ENCODE measurements at regions not wholly inside any gene's neighbourhood (a gene's known extent, or its start where the extent isn't known, plus 50 kb on each side); places are given as distances from the start of the nearest gene placed in this dataset.
"Not testable (repeated sequence)": the region's sequence is repeated elsewhere in the genome, so short reads cannot be mapped to it uniquely, and the experiment has no call there.

DNA sequence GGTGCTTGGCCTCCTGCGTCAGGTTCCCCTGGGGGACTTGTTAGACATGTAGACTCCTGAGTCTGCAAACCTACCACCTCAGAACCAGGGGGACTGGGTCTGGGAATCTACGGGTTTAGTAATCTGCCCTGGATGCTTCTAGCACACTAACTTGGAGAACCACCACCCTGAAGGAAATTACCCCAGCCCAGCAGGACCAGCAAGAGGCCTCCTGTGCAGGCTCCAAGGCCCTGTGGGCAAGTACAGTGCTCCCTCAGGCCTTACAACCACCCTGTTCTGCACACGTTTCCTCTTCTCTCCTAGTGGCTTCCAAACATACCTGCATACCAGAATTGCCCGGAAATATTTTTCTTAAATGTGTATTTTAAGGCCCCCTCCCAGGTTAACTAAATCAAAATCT lies 423.0 kb downstream of the FUT8 start:
- DNase-seq = no peak

DNA sequence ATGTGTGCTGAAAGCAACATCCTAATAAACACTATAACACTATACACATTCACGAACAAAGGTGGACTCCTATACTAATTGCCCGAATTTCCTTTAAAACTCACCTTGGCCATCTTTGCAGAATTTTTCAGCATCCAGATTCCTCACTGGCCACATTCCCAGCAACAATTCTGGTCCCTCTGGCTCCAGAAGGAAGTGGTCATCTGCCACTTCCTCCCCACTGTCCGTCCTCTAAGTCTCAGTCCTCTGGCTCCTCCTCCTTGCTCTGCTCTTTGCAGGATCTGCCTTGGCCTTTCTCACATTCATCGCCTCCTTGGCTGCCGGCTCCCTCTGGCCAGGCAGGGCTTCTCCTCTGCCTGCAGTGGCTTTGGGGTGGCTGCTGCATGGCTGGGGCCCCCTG lies 426.0 kb downstream of the FUT8 start:
- DNase-seq = no peak

DNA sequence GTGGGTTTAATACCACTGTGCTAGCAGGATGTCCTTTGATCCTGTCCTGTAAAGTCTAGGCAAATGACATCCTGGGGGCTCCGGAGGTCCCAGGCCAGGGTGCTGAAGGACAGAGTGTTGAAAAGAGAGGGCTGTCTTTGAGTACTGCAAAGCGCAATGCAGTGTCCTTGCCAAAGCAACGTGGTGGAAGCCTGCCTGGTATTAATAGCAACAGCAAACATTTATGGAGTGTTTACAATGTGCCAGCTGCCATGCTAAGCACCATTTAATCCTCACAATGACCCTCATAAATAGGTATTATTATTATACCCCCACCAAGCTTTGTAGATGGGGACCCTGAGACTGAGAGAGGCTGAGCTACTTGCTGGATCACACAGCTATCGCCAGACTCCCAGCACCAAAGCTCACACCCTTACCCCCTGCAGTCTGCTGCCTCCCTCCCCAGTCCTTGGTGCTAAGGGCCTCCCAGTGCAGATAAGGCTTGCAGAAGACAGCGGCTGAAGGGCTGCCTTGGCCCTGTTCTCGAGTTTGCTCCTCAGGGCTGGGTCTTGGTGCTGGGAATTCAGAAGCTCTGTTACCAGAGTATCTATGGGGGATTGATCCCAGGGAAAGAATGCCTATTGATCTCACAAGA lies 427.7 kb downstream of the FUT8 start:
- no peak for DNase-seq

DNA sequence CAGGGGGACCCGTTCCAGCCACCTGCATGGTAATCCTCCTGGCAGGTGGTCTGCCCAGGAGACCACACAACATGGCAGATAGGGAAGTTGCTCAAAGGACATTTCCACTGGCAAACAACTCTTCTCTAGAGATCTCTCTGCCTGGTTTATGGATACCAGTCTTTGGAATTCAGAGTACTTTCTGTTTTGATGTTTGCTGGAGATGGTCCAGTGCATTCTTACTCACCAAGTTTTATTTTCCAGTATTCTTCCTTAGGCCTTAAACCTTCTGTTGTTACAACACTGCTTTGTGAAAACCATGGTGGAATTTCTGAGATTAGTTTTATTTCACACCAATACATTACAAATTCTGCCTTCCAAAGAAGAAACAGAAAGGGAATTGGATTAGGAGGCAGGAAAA lies 428.3 kb downstream of the FUT8 start:
- DNase-seq = no peak

DNA sequence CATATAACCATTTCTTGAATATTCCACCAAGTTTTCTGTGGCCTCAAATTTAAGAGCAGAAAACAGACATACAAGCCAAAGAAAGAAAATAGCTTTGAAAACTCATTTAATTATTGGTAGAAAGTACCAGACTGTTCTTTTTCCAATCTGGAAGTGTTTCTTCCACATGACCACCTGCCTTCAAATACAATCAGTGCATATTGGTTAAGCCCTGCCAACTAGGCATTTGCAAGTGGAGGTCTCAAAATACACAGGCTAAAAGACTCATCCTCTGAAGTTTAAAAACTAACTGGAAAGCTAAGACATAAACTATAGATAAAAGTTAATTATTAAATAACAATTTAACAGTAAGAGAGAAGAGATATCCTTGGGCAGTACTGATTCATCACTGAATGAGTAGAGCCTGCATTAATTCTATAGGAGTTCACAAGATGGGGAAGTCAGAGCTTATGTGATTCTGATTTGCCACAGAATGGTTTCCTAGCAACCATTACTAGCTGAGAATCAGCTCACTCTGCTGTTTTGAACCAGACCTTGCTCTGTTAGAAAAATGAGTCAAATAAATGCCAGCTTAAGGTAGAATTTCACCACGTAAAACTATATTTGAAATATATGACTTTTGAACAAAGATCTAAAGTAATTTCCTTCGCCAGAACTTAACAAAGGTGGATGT lies 433.8 kb downstream of the FUT8 start:
- DNase-seq = no peak

DNA sequence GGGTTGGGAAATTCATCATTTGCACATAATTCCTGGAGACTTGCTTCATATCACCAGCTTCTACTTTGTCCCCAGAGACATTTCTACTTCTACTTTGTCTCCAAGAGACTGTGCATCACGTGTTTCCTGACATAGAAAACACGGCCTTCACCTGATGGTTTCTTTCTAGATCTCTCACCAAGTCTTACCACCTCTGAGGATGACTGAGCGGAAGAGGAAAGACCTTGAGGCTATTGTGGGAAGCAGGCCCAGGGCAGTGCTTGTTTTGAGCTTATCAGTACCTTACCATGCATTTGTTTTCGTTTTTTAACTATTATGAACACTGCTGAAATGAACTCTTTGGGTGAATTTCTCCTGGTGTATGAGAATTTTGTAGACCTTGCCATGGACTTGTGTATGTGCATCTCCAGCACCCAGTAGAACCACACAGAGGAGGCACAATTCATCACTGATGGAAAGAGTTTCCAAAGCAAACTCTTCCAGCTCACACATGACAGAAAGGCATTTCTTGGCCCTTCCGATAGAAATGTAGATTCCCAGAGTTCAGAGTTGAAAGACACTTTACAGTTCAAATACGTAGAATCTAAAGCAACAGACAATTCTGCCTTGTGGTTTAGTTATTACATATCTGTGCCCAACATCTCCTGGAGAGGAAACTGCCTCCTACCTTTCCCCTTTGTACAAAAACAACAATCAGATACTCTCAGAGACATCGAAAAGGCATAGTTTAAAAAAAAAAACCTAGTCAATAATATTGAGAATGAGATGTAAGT lies 434.7 kb downstream of the FUT8 start:
- DNase-seq = no peak

DNA sequence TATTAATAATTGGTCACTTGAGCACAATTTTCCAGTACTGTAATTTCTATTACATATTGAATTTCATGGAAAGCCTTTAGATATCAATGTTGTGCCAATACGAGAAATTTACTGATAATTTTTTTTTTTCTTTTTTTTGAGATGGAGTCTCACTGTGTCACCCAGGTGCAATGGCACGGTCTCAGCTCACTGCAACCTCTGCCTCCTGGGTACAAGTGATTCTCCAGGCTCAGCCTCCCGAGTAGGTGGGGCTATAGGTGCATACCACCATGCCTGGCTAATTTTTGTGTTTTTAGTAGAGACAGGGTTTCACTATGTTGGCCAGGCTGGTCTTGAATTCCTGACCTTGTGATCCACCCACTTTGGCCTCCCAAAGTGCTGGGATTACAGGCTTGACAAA lies 435.4 kb downstream of the FUT8 start:
- not testable (repeated sequence) for DNase-seq

DNA sequence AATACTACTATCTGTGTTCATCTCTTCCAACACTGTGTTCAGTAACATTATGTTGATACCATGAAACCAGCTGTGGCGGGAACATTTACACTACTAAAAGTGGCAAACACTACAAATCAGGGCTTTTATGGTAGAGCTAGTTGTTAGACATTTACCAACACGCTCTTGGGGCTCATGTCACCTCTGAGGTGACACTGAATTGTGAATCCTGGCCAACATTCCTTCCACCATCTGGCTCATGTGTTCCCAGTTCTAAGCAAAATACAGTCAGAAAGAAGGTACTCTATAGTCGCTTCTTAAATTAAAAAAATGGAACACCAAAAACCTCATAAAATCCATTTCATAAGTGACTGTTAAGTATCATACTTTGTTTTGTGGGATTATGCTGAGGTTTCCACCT lies 436.6 kb downstream of the FUT8 start:
- DNase-seq = no peak

DNA sequence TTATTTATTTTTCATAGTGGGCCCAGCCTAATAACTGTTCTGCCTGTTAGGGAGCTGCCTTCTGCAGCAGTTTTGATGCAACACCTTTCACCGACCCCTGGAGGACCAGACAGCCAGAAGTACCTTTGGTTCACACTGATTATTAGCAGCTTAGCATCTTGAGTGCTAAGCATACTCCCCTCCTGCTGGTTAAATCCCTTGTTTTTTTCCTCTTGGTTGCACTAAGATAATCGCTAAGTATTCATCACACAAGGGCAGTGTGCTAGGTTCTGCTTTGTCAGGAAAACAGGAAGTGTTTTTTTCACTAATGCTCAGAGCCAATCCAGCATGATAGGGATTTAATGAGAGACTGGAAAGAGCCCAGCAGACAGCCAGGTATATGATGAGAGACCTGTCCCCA lies 437.0 kb downstream of the FUT8 start:
- DNase-seq = no peak

DNA sequence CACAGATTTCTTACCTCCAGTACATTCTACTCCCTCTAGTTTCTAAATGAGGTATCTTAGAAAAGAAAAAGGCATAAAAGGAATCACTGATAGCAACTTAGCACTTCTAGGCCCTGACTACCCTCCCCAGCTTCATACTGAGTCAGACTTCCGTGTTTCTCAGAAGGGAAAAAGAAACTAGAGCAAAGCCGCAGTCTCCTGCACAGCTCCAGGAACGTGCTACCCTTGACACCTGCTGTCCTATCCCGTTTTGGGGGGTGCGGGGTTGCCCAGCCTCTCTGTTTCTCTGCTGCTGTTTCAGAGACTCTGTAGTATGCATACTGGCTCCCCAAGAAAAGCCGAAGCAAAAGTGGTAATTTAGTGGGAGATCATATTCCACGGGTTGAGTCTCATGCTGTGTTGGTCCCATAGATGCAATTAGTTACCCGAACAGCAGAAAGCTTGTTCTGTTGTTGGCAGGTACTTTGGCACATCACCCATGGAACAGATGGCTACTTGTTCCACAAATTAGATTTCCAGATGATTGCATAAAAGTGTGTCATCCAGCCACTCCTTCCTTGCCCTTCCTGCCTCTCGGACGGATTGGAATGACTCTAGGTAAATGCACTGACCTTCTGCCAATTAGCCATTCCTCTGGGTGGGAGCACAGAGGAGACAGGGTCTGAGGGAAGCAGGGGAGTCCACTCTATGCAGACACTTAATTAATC lies 438.1 kb downstream of the FUT8 start:
- no peak for DNase-seq

DNA sequence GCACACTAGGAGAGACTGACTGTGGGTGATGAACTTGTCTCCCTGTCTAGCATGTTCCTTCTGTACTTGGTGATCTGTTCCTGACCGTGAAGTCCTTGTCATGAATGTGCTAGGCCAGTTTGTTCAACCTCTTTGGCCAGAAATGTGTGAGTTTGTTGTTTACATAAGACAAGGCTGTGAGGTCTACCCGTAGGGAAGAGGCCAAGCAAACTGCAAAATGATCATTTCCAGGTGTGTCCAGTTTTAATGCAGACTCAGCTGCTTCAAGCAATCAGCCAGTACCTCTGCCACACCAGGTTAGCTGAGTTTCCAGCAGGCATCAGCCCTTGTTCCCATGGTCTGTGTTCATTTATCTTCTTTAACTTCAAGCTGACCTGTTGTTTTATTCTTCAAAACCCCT lies 440.2 kb downstream of the FUT8 start:
- no peak for DNase-seq

DNA sequence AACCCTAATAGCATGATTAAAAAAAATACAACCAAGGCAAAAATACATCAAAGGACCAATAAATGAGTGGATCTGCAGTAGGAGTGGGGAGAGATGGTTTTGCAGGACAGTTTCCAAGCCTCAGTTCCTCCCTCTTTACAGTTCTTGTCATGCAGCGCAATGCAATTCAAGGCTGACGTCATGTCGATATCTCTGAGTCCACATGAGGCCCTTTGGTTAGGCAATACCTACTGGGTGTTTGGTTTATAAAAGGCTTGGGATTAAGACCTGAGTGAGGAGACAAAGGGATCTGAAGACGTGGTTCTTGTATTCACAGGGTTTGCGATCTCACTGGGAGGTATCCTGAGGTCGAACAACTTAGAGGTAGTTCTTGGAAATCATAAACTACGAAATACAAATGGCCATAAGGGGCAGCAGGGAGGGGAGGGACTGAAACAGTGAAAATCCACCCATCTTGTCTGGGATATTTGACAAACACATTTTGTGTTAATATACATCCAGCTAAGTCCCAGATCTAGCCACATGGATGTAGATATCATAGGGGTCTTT lies 441.0 kb downstream of the FUT8 start:
- no peak for DNase-seq

DNA sequence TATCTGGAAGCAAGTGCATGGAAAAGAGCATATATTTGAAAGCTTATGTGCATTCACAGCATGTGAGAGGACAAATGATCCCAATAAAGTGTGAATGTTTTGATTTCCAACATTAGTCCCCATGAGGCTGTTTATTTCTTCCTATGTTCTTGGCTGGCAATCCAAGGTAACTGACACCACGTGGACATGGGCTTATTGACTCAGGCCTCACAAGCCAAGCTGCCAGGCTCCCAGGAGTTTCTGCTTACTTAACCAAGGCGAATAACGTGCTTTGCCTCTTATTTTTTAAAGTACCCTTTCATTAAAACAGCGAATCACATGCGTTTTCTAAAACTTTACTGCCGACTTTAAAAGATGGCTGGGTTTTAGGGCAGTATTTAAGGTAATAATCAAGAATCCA lies 441.7 kb downstream of the FUT8 start:
- no peak for DNase-seq

DNA sequence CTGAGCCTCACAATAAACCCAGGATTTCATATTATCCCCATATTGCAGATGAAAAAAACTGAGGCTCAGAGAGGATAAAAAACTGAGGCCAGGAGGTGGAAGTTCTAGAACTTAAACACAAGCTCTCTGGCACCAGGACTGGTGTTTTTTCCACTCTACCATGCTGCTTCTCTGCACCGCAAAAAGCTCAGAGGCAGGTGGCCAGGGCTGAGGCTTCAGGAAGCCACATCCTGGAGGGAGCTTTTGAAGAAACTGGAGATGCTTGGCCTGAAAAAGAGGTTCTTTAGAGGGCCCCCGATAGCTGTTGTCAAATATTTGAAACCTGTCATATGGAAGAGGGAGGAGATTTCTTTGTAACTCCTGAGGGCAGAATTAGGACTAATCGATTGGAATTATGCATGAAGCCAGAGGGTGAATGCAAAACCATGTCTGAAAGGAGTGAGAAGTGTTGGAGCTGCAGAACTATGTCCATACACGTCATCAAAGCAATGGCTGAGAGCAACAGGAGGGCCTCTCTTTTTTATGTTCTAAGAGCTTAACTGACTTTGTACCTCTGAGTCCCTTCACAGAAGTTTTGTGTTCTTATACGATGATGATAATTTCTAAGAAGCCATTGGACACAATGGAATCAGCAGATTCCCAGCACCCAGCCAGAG lies 448.6 kb downstream of the FUT8 start:
- DNase-seq = no peak

DNA sequence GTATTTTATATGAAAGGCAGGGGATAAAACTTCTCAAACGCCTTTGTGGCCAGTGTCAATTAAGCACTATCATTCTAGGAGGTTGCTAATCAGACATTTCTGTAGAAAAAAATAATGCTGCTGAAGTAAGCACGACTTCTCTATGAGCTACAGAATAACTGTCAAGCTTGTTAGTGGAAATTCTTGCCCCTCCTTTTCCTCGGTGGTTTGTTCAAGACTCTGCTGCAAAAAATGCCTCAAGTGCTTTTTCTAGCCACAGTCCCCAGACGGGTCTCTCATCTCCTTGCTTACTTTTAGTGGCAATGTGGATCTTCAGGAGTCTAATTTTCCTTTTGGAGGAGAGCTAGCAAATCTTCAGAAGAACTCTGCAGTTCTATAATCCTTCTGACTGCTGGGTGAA lies 452.0 kb downstream of the FUT8 start:
- DNase-seq = no peak

DNA sequence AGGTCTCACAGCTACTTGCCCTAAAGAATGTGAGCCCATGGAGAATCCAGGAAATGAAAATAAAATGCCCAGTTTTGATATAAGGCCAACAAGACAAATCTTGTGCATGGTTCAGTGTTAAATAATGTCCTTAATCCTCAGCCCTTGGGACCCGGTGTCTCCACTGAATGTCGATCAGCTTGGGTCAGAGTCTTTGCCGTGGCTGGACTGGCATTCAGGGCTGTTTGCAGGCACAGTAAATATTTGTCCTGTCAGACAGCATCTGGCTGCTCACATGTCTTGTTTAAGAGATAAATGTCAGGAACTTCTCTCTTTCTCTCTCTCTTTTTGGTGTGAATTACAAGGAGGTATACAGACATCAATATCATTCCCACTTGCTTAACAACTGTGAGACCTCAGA lies 452.5 kb downstream of the FUT8 start:
- DNase-seq = no peak

DNA sequence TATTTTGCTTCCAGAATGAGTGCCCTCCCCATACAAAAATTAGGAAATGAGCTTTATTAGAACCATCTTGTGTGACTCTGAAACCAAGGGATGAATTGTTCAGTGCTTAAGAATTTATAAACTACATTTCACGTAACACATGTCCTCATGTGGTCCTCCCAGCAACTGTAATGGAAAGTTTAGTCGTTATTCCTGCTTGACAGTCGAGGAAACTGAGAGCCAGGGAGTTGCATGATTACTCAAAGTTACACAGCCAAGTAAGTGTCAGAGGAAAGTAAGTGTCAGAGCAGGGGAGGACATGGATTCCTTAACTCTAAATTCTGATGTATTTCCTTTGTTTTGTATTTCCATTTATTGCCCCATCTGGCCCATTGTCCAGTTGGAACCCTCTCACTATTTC lies 453.9 kb downstream of the FUT8 start:
- no peak for DNase-seq

DNA sequence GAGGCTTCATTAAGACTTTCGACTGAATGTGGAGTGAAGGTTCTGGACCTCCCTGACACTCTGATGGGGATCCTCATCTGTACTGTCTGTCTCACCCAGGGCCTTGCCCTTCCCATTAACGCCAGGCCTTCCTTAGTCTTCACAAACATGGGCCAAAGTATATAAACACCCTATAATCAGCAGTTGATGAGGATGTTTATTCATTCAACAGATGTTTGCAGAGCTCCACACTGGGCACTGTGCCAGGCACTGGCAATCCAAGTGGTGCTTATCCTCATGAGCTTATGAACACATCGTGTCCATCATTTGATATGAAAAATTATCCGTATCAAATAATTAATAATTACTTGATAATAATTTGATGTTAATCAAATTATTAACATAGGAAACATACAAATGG lies 454.4 kb downstream of the FUT8 start:
- DNase-seq = no peak

DNA sequence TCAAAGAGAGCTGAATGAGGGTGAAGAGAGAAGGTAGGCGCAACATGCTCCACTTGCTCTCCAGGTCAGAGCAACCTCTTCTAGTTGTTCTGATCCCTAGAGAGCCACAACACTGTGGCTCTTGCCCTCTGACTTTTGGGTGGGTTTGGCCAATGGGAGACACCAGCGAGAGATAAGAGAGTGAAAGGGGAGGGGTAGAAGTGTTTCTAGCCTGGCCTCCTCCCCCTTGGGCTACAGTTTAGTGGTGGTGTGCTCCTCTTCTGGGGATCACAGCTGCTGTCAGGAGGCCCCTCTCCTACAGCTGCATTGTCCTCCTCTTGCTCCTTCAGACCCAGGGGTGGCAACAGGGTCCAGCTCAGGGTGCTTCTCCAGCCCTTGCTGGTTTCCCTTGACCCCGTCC lies 454.8 kb downstream of the FUT8 start:
- no peak for DNase-seq

DNA sequence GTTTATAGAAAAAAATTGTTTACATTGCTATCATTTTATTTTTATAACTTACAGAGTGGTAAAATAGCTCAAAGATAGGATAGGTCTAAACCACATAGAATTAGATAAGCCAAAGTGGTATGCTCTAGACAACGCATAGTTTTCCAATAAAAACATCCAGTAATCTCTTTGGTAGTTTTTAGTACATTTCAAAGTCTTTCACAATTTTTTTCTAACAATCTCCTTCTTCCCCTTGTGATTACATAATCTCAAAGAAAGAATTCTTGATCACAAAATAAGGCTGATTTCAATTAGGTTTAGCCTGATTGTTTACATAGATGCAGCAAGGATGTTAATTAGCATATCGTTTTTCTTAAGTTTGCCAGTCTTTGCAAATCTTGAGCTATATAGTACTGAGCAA lies 460.0 kb downstream of the FUT8 start:
- DNase-seq = no peak

DNA sequence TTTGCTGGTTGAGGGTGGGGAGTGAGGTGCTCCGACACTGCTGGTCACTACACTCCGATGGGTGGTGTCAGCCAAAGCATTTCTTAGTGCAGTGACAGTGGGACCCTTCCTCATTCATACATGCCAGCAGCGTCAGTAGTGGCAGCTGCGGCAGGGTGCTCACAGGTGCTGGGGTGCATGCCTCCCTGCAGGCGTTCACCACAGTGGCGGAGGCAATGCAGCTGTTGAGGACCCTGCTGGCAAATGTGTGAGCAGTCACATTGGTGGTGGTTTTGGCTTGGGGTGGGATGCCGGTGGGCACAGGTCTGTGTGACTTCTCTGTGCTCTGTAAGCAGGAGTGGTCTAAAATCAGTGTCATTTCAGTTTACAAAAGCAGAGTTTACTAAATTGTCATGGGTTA lies 464.6 kb downstream of the FUT8 start:
- DNase-seq = no peak

DNA sequence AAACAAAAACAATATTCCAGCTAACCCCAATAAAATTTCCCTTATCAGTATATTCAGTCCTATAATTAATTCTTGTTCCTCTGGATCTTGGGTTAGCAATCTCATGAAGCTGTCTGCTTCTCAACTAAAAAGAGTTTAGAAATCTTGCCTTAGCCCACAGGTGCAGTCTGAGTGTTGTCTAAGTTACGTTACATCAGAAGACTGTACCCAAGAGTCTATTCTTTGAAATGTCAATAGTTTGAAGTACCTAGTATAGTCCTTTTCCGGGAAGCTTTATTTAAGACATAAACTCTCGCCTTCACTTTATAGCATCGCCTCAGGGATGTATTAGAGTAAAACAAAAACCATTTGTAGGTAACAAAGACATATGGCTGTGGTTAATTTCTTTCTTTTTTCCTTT lies 465.1 kb downstream of the FUT8 start:
- DNase-seq = no peak

DNA sequence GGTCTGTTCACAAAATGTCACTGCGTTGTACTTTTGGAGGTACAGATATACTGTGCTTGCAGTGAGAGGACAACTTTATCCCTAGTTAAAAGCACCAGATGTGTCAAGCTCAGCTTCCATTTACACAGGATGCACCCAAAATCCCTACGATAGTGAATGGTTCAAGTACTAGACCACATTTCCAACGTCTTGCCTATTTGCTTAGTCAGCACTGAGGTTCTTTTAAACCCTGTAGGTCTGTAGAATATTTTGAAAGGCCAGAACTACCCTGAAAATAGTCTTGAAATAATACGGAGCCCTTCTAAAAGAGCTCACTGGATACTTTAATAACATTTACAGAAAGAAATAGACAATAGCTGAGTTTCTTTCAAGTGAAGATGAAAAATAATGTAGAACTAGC lies 466.1 kb downstream of the FUT8 start:
- no peak for DNase-seq
